GM18505 (cell line): ENCODE measurements at regions not wholly inside any gene's neighbourhood (a gene's known extent, or its start where the extent isn't known, plus 50 kb on each side); places are given as distances from the start of the nearest gene placed in this dataset.

Experiments used
- ATAC-seq: cut with Tn5 transposase; IDR thresholded peaks from one replicate; pipeline ENCODE4 v1.9.1; 2021; ENCODE audit not compliant: unreplicated experiment
- POLR2A ChIP-seq: IDR thresholded peaks from 4 replicates; pipeline ENCODE4 v1.6.1; 2011; ENCODE audit warnings: borderline replicate concordance; ENCODE audit not compliant: insufficient read depth, insufficient read length; ENCODE audit errors: extremely low read depth

GRCh38 chr1:76012341-76013205 is 62.0 kb upstream of the ST6GALNAC3 start:
- ATAC-seq = no peak
- TF ChIP-seq POLR2A = no peak

- TF ChIP-seq POLR2A = no peak
- no peak for ATAC-seq
Observed at GRCh38 chr1:76013206-76013581, 61.4 kb upstream of the ST6GALNAC3 start.

GRCh38 chr1:76015478-76016103 is 59.0 kb upstream of the ST6GALNAC3 start:
- ATAC-seq = no peak
- TF ChIP-seq POLR2A = no peak

- no peak for ATAC-seq
- TF ChIP-seq POLR2A = no peak
Observed at GRCh38 chr1:76018045-76018444, 56.5 kb upstream of the ST6GALNAC3 start.

DNA sequence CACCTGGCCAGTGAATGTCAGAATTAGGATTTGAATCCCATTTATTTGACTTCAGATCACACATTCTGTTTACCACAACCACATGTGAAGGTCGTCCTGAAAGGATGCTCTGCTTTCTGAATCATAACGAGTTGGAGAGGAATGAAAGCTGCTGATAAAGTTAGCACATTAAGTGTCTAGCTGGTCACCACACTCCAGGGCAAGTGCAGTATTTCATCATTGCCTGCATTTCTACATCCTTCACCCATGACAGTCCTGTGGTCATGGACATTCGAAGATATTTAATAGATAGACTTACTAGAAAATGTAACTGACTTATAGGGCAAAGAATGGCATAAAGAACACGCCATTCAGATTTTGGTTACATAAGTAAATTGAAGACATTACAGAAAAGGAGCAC is 52.7 kb upstream of the ST6GALNAC3 start:
- ATAC-seq = no peak
- no peak for TF ChIP-seq POLR2A

DNA sequence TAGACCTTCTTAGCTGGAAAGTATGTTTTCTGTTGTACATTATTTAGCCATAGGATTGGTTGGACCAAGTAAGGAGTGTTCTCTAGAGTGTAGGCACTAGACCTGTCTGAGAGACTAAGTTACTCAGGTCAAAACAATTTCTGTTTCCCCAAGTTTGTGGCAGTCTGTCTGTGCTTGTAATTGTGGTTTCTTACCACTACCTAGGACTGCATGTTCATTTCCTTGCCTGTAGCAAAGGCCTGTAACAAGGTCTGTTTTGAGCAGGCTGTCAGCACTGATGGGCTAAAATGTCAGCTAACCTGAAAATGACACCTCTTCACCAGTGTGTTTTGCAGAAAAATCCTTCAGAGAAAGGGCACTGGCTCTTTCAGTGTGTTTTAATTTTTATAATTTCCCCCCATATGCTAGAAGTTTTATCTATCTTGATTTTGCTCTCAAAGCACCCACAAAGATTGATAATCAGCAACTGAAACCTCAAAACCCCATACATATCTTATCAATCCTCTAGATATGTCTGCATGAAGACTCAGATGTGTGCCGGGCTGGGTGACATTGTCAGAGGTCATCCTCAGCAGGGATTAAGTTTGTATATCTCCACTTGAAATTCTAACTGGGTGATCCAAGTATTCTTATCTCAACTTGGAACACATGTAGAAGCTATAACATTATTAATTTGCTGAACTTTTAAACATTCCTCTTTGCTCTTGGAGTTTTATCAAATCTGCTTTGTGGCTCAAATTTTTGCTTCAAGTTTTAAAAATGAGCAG is 50.7 kb upstream of the ST6GALNAC3 start:
- ATAC-seq = no peak
- TF ChIP-seq POLR2A = no peak
